IMR-90 (cell line): ENCODE measurements at regions not wholly inside any gene's neighbourhood (a gene's known extent, or its start where the extent isn't known, plus 50 kb on each side); places are given as distances from the start of the nearest gene placed in this dataset.
"Not testable (repeated sequence)": the region's sequence is repeated elsewhere in the genome, so short reads cannot be mapped to it uniquely, and the experiment has no call there.

Source experiments
- ATAC-seq: fragments of 200-7000 bp; cut with Tn5 transposase; 2 replicates; pipeline ENCODE4 v1.9.1; 2020; ENCODE audit warnings: low read depth, mild to moderate bottlenecking, moderate library complexity
- BruUV-seq: library from RNA; stranded (reverse); fragments of 400-500 nt; replicated peaks from 2 replicates; lab custom pipeline; 2021; lab: Mats Ljungman, UMichigan
- CTCF ChIA-PET: fragments of 300-600 bp; formaldehyde crosslinking; extraction: SDS; loops from one replicate; lab custom pipeline; 2021; ENCODE audit warnings: antibody characterized with exemption; lab: Yijun Ruan, JAX
- POLR2A ChIA-PET: fragments of 300-600 bp; sonication (Branson Sonifier 250); formaldehyde crosslinking; loops from one replicate; lab custom pipeline; 2022; ENCODE audit warnings: antibody characterized with exemption; ENCODE audit not compliant: unreplicated experiment; lab: Charles Lee
- DNase-seq: peaks from one replicate; pipeline ENCODE4 v3.0.0; 2013
- H2AFZ ChIP-seq: replicated peaks from 2 replicates; pipeline ENCODE3; 2013; ENCODE audit warnings: low read length, mild to moderate bottlenecking; ENCODE audit not compliant: poor library complexity
- H2AK5ac ChIP-seq: 2 replicates; pipeline ENCODE4 v1.6.1; 2013; ENCODE audit warnings: low read depth, low read length, inconsistent platforms
- H2AK9ac ChIP-seq: replicated peaks from 2 replicates; pipeline ENCODE3; 2013; ENCODE audit warnings: mild to moderate bottlenecking, low read depth, low read length, moderate library complexity; ENCODE audit not compliant: poor library complexity
- H2BK120ac ChIP-seq: 2 replicates; pipeline ENCODE4 v1.6.1; 2013; ENCODE audit warnings: low read depth, low read length, inconsistent platforms
- H2BK15ac ChIP-seq: 3 replicates; pipeline ENCODE4 v1.6.1; 2013; ENCODE audit warnings: low read depth, low read length, inconsistent platforms
- H2BK20ac ChIP-seq: 2 replicates; pipeline ENCODE4 v1.6.1; 2013; ENCODE audit warnings: low read depth, mild to moderate bottlenecking, inconsistent platforms, low read length, moderate library complexity
- H2BK5ac ChIP-seq: 2 replicates; pipeline ENCODE4 v1.6.1; 2013; ENCODE audit warnings: mild to moderate bottlenecking, low read depth, low read length, inconsistent platforms; ENCODE audit not compliant: poor library complexity, severe bottlenecking
- H3K14ac ChIP-seq: replicated peaks from 2 replicates; pipeline ENCODE4 v1.6.1; 2013; ENCODE audit warnings: low read depth, low read length, inconsistent platforms
- H3K18ac ChIP-seq: 2 replicates; pipeline ENCODE4 v1.6.1; 2013; ENCODE audit warnings: low read depth, low read length, control low read depth
- H3K23ac ChIP-seq: 2 replicates; pipeline ENCODE4 v1.6.1; 2013; ENCODE audit warnings: low read depth, low read length, inconsistent platforms
- H3K27ac ChIP-seq: 2 replicates; pipeline ENCODE4 v1.5.1; 2013; ENCODE audit warnings: mild to moderate bottlenecking, control low read depth, low read length; ENCODE audit not compliant: insufficient read depth
- H3K27me3 ChIP-seq: 2 replicates; pipeline ENCODE4 v1.6.1; 2013; ENCODE audit warnings: low read length; ENCODE audit not compliant: control insufficient read depth, insufficient read depth
- H3K36me3 ChIP-seq: 2 replicates; pipeline ENCODE4 v1.6.1; 2013; ENCODE audit warnings: low read length, mixed read lengths; ENCODE audit not compliant: control insufficient read depth, insufficient read depth
- H3K4ac ChIP-seq: 2 replicates; pipeline ENCODE4 v1.6.1; 2013; ENCODE audit warnings: low read depth, low read length, inconsistent platforms
- H3K4me1 ChIP-seq: 2 replicates; pipeline ENCODE4 v1.6.1; 2013; ENCODE audit warnings: low read length, mixed read lengths; ENCODE audit not compliant: control insufficient read depth, insufficient read depth
- H3K4me2 ChIP-seq: 2 replicates; pipeline ENCODE4 v1.6.1; 2013; ENCODE audit warnings: low read depth, mild to moderate bottlenecking, control low read depth, low read length, moderate library complexity
- H3K4me3 ChIP-seq: 2 replicates; pipeline ENCODE4 v1.5.1; 2013; ENCODE audit warnings: low read depth, mild to moderate bottlenecking, control low read depth, low read length, moderate library complexity; ENCODE audit not compliant: insufficient read depth
- H3K56ac ChIP-seq: 2 replicates; pipeline ENCODE4 v1.6.1; 2013; ENCODE audit warnings: low read length, inconsistent platforms; ENCODE audit not compliant: insufficient read depth; ENCODE audit errors: extremely low read depth
- H3K79me1 ChIP-seq, 2 experiments: 2 replicates each; pipeline ENCODE4 v1.6.1; 2013; ENCODE audit warnings: low read length in 2 of 2, inconsistent platforms in 1 of 2, low read depth in 1 of 2
- H3K9ac ChIP-seq: 2 replicates; pipeline ENCODE4 v1.6.1; 2013; ENCODE audit warnings: low read depth, low read length, control low read depth
- H3K9me1 ChIP-seq: 2 replicates; pipeline ENCODE4 v1.6.1; 2013; ENCODE audit warnings: low read length, inconsistent platforms; ENCODE audit not compliant: insufficient read depth
- H3K9me3 ChIP-seq: 2 replicates; pipeline ENCODE4 v1.6.1; 2013; ENCODE audit warnings: low read length; ENCODE audit not compliant: control insufficient read depth, insufficient read depth
- H4K20me1 ChIP-seq: 2 replicates; pipeline ENCODE4 v1.6.1; 2013; ENCODE audit warnings: low read length, inconsistent platforms; ENCODE audit not compliant: insufficient read depth
- H4K5ac ChIP-seq: 2 replicates; pipeline ENCODE4 v1.6.1; 2013; ENCODE audit warnings: mild to moderate bottlenecking, low read depth, low read length, control low read depth
- H4K8ac ChIP-seq, 2 experiments: 2 replicates each; pipeline ENCODE4 v1.6.1; 2013; ENCODE audit warnings: low read depth in 2 of 2, low read length in 2 of 2, control low read depth in 1 of 2, inconsistent platforms in 1 of 2
- H4K91ac ChIP-seq: 2 replicates; pipeline ENCODE4 v1.6.1; 2013; ENCODE audit warnings: low read depth, low read length, inconsistent platforms; ENCODE audit not compliant: insufficient read depth
- WGBS, 2 experiments: methylation state at CpG; one replicate each; pipeline versions ENCODE4 v1.1.5 to v1.1.7; 2013; ENCODE audit warnings: missing lambda C conversion rate in 2 of 2; ENCODE audit not compliant: insufficient read length in 1 of 2; ENCODE audit errors: extremely low coverage in 2 of 2; 5-methylcytosine and 5-hydroxymethylcytosine counted together
- dilution Hi-C: fragments of 300-500 bp; cut with HindIII; formaldehyde crosslinking; loops from one replicate; pipeline ENCODE4 v1.14.3; 2018; ENCODE audit warnings: low sequenced_read_pairs; ENCODE audit not compliant: unreplicated experiment
- in situ Hi-C: fragments of 300-500 bp; cut with MboI; formaldehyde crosslinking; loops from 3 replicates; pipeline ENCODE4 v1.14.3; 2019; ENCODE audit warnings: low sequenced_read_pairs, inconsistent platforms, mixed read lengths
- intact Hi-C: fragments of 100-400 bp; cut with micrococcal nuclease; formaldehyde crosslinking; loops from 2 replicates; pipeline ENCODE4 v1.10.0; 2022

DNA sequence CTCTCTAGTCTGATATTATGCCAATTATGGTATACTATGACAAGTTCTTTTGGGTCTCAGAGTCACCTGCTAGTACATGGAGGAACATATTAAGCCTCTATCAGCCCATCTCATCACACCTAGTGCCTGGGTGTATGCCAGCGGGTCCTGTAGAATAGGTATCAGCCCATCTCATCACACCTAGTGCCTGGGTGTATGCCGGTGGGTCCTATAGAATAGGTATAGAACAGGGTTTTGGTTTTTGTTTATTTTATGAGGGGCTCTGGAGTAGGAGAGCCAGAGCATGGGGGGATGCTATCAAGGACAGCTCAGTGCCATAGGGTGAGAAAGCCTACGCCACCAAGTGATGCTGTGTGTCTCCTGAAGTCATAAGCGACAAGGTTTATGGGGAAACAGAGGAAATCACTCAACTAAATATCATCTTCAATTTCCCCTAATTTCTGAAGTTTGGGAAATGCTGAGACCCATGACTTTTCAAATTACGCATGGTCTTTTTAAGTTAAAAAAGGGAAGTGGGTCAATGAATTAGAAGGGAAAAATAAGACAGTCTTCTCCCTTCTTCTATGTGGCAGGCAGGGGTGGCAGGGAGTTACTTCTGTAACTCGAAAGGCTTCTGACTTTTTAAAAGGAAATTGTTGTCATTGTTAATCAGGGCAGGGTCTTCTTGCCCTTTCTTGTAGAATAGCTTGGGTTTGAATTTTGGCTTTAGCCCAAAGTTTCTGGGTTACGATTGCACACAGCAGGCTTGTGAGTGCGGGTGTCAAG, 781.0 kb upstream of the TPTE start:
- H3K36me3 ChIP-seq, H4K91ac ChIP-seq, in situ Hi-C loops, H2BK20ac ChIP-seq, H3K9me1 ChIP-seq, POLR2A ChIA-PET, H3K4me1 ChIP-seq, H3K27ac ChIP-seq, H3K4me3 ChIP-seq, intact Hi-C loops, BruUV-seq, H3K4ac ChIP-seq, H3K18ac ChIP-seq, H3K9ac ChIP-seq, ATAC-seq, DNase-seq, H4K20me1 ChIP-seq, H3K79me1 ChIP-seq, H3K56ac ChIP-seq, H4K8ac ChIP-seq, H3K23ac ChIP-seq, H2BK5ac ChIP-seq, H2BK15ac ChIP-seq, dilution Hi-C loops, H2AK9ac ChIP-seq, H3K4me2 ChIP-seq, H2AK5ac ChIP-seq, H2BK120ac ChIP-seq, H2AFZ ChIP-seq, H3K27me3 ChIP-seq, H3K14ac ChIP-seq, CTCF ChIA-PET, H4K5ac ChIP-seq: not testable (repeated sequence)
- peaks cover 40% of the 10 kb centered on the region for H3K9me3 ChIP-seq
- WGBS, 2 experiments: no CpG with 5 or more reads among the region's 8 CpGs

DNA sequence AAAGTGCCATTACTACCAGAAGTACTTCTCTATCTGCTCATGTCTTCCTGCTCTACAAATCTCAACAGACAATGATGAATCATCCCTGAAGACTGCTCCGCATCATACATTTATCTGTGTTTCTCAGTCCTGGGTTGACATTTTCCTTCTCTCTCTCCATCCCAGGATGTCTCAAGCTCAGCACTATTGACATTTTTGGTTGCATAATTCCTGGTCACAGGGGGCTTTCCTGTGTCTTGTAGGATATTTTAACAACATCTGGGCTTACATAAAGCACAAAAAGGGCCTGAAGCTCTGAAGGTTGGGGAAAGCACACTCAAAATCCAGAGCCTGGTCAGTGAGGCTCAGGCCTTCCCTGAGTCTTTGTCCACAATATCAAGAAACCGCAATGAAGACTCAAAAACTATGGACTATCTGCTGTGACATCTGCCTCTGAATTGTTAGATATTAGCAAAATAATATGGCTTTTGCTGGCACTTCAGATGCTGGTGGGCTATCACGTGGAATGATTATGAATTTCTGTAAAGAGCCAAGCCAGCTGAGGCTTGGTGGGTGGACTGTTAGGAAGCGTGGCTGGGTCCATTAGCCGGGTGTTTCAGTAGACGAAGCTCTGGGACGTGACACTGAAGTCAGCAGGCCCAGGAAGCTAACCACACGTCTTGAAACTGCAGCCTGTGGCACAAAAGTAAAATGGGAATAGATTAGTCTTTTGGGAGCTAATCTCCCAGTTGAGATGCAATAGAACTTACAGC, 780.2 kb upstream of the TPTE start:
- H4K8ac ChIP-seq, ATAC-seq, intact Hi-C loops, in situ Hi-C loops, H2BK20ac ChIP-seq, H3K4me3 ChIP-seq, H3K4me1 ChIP-seq, H3K79me1 ChIP-seq, H2AK9ac ChIP-seq, H3K9ac ChIP-seq, H3K4me2 ChIP-seq, H4K20me1 ChIP-seq, H2AFZ ChIP-seq, H2BK5ac ChIP-seq, dilution Hi-C loops, H3K27ac ChIP-seq, H3K56ac ChIP-seq, H2AK5ac ChIP-seq, CTCF ChIA-PET, BruUV-seq, H3K9me1 ChIP-seq, H2BK15ac ChIP-seq, H3K27me3 ChIP-seq, POLR2A ChIA-PET, H2BK120ac ChIP-seq, H4K91ac ChIP-seq, H3K14ac ChIP-seq, H3K36me3 ChIP-seq, DNase-seq, H3K4ac ChIP-seq, H3K23ac ChIP-seq, H4K5ac ChIP-seq, H3K18ac ChIP-seq: not testable (repeated sequence)
- 60% methylated on average over 3 of the region's 8 CpGs; no CpG with 5 or more reads in 1 of the 2 experiments for WGBS, 2 experiments
- H3K9me3 ChIP-seq: peaks cover 38% of the 10 kb centered on the region
